Stimulated activated naive CD4-positive, alpha-beta T cell (primary cell): ENCODE measurements at regions not wholly inside any gene's neighbourhood (a gene's known extent, or its start where the extent isn't known, plus 50 kb on each side); places are given as distances from the start of the nearest gene placed in this dataset.

Experiments
- DNase-seq, 6 experiments: peaks; one replicate each; lab custom pipeline; 2025; lab: John Stamatoyannopoulos, UW

GRCh38 chr1:38396606-38397005, 350.0 kb upstream of the POU3F1 start:
- DNase-seq = no peak

DNA sequence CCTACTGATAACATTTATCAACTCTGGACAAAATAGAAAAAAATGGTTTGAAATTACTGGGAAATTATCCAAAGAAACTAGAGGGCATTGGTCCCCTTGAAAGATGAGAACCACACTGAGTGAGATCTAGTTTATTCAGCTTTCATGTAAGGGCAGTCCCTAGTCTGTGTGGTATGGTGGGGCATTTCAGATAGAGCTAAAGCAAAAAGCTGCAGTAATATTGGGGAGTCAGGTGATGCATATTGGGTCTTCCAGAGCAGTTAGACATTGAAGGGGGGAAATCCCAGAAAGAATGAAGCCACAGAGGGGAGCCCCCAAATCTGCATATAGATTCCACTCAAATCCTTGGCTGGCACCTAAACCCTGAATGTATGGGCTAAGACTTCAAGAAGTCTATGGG, 347.7 kb upstream of the POU3F1 start:
- DNase-seq = no peak

DNA sequence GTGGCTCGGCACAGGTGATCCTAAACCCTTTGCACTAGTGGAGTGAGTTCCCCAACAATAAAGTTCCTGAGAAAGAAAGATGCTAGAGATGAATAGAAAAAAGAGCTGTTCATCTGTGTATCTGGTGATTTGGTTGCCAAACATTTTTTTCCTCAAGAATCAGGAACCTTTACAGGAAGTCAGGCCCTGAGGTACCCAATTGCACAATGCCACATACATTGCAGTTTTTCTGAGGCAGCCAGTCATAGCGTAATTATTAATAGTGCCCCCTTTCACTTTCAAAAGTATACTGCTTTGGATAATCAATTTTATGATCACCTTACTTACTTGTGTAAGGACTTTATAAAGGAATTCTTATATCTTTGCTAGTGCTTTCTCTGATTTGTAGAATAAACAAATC, 346.3 kb upstream of the POU3F1 start:
- no peak for DNase-seq

DNA sequence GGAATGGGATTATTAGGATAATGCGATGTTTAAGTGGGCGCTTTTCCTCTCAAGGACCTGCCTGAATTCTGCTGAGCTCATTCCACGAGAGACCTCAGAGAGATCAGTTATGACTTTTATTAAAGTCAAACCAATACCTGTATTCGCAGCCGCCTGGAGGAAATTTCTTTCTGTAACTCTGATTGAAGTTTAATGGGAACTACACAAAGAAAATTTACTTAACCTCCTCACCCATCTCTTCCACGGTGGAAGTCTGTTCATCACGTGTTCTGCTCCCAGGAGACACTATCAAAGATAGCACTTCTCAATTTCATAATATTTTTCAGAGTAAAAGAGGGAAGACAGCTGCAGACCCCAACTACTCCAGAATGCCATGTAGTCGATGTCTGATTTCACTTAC, 334.7 kb upstream of the POU3F1 start:
- DNase-seq = no peak

- DNase-seq = no peak
Measured at GRCh38 chr1:38376577-38376976, 330.0 kb upstream of the POU3F1 start.

DNA sequence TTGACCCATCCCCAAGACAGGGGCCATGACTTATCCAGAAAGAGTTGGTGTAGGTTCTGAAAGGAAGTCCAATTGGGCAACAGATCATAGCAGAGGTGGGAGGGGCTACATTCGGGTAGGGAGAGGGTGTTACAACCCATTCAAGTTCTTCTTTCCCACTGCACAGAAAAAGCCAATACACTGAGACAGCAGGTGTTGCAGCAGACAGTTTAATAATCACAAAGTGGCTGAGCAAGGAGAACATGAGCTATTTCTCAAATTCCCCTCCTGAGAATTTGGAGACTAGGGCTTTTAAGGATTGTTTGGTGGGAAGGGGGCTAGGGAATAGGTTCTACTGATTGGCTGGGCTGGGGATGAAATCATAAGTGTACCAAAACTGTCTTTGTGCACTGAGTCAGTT, 328.4 kb upstream of the POU3F1 start:
- no peak for DNase-seq

GRCh38 chr1:38371505-38371844, 324.9 kb upstream of the POU3F1 start:
- no peak for DNase-seq

- DNase-seq = no peak
Measured at GRCh38 chr1:38370716-38371504, 324.3 kb upstream of the POU3F1 start.

GRCh38 chr1:38365242-38365641, 318.6 kb upstream of the POU3F1 start:
- DNase-seq = no peak

DNA sequence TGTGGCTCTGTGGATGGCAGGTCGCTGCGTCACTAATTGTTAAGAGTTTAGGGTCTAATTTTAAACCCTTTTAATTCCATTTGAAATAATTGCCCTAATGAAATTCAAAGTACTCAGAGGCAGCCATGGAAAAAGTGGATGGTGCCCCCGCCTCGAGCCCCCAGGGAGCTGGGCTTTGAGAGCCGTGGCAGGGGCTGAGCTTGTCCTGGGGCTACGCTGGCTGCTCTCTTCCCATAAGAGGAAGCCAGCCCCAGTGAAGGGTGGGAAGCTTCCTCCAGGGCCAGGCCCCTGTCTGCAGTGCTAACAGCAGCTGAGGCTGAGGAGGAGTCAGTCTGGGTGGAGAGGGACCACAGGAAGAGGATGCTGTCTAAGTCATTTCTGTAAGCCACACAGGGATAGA, 315.0 kb upstream of the POU3F1 start:
- no peak for DNase-seq

GRCh38 chr1:38360807-38361206, 314.2 kb upstream of the POU3F1 start:
- DNase-seq = no peak

DNA sequence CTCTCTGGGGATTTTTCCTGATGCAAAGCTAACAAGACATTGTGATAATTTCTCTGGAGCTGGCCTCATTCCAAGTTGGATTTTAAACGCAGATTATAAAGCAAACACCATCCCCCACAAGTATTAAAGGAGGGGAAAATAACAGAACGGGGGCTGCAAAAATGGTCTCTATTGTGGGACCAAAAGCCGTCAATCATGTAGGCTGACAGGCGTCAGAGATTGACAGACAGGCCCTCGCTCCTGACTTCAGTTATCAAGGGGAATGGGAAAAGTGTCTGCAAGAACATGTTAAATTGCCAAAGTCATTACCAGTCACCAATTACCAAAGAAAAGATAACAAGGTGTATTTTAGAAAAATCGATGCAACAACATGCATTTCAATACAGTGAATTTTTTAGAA, 307.4 kb upstream of the POU3F1 start:
- no peak for DNase-seq

DNA sequence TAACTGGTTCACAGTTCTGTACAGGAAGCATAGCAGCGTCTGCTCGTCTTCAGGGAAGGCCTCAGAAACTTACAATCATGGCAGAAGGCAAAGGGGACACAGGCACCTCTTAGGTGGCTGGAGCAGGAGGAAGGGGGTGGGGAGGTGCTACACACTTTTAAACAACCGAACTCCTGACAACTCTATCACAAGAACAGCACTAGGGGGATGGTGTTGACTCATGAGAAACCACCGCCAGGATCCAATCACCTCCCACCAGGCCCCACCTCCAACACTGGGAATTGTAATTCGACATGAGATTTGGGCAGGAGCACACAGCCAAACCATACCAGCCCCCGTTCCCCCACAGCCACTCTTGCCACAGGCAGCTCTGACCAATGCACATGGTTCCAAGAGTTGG, 306.3 kb upstream of the POU3F1 start:
- no peak for DNase-seq

GRCh38 chr1:38347446-38348175, 301.0 kb upstream of the POU3F1 start:
- no peak for DNase-seq

- DNase-seq = no peak
Measured at GRCh38 chr1:38344716-38345115, 298.1 kb upstream of the POU3F1 start.

DNA sequence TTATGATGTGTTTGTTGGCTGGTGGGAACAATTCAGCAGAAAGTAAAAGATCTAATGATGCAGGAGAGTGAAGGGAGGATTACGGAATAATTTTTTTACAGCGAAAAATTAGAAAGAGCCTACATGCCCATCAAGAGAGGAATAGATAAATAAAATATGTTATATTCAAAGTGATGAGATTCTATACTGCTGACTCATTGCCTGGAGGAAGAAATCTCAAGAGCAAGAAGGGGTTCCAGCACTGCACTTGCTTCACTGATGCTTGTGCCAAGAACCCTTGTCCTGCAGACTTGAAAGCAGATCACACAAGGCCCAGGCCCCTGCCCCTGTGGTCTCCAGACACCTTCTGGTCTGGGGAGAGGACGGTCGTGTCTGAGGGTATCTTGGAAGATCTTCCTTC, 295.1 kb upstream of the POU3F1 start:
- DNase-seq = no peak

- no peak for DNase-seq
Measured at GRCh38 chr1:38340409-38340808, 293.8 kb upstream of the POU3F1 start.

DNA sequence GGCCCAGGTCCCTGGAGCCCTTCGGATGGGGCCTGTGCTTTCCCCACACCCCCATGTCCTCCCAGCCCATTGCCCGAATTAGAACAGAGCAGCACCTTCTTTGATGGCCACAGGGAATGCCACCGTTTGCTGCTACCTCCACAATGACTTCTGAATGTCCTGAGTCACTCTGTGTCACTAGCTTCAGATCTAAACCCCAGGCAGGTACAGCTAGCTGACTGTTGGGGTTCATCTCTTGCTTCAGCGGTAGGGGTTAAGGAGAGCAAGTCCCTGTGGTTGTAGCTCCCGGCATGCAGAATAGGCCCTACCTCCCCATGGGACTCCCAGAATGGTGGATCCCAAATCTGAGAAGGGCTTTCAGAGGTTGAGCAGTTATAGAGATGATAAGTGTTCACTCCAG, 291.1 kb upstream of the POU3F1 start:
- no peak for DNase-seq

DNA sequence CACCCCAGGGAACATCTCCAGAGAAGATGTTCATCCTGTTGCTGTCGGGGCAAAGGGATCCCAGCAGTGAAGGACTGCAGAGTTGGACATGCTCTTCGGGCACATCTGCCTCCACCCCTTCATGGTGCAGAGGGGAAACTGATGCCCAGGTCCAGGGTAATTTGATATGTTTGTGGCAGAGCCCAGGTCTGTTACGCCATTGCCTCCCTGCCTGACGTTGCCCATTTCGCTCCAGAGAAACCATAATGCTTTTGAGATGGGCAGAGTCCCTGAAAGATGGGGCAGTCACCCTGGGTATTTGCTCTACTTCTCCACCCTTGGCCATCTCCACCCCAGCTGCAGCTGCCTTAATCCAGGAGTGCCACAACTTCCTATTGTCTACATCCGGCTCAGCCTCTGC, 290.4 kb upstream of the POU3F1 start:
- DNase-seq = no peak

- DNase-seq = no peak
Measured at GRCh38 chr1:38336301-38336923, 289.8 kb upstream of the POU3F1 start.

GRCh38 chr1:38334930-38335592, 288.5 kb upstream of the POU3F1 start:
- no peak for DNase-seq

DNA sequence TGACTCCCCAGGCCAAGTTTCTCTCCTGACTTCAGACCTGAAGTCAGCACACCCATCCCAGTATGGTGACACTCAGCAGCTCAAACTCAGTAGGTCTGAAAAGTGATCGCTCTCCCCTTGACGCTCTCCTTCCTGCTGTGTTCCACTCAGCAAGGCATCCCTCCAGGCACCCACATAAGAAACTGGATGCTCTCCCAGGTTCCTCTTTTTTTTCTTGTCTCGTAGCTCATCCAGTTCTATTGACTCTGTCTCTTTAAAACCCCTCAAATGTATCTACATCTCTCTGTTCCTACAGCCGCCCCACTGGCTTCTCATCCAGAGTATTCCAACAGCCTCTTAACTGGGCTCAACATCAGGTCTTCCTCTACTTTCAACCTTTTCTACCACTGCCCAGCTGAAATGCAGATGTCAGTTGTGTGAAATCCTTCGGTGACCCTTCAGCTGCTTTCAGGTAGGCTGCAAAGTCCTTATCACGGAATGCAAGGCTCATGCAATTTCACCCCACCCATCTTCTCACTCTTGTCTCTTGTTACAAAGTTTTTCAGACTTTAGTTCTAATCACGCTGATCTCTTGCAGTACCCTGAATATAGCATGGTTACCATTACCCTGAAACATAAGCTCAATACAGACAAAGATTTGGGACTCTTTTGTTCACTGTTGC, 286.2 kb upstream of the POU3F1 start:
- no peak for DNase-seq
